GM23338 (cell line): ENCODE measurements at regions not wholly inside any gene's neighbourhood (a gene's known extent, or its start where the extent isn't known, plus 50 kb on each side); places are given as distances from the start of the nearest gene placed in this dataset.

Experiments
- CTCF ChIP-seq, 2 experiments: fragments of 200-600 bp in 1 of 2; sonication (generic) in 1 of 2; conservative IDR thresholded peaks; 2 replicates each; pipeline versions ENCODE4 v1.5.1 to v1.6.1; 2016 to 2017; ENCODE audit warnings: antibody characterized with exemption in 2 of 2, low read depth in 2 of 2, mild to moderate bottlenecking in 2 of 2, moderate library complexity in 1 of 2
- EZH2 ChIP-seq: fragments of 200-600 bp; sonication (generic); IDR thresholded peaks from one replicate; pipeline ENCODE4 v1.8.0; 2017; ENCODE audit warnings: antibody characterized with exemption, mild to moderate bottlenecking, low read depth; ENCODE audit not compliant: unreplicated experiment
- EZH2phosphoT487 ChIP-seq: fragments of 200-600 bp; sonication (generic); IDR thresholded peaks from one replicate; pipeline ENCODE4 v1.8.1; 2018; ENCODE audit warnings: antibody characterized with exemption; ENCODE audit not compliant: unreplicated experiment
- REST ChIP-seq: IDR thresholded peaks from one replicate; pipeline ENCODE4 v1.6.1; 2018; ENCODE audit warnings: antibody characterized with exemption; ENCODE audit not compliant: unreplicated experiment
- STAT1 ChIP-seq: IDR thresholded peaks from one replicate; pipeline ENCODE4 v1.6.1; 2016; ENCODE audit warnings: antibody characterized with exemption; ENCODE audit not compliant: unreplicated experiment
- ZNF114 ChIP-seq: fragments of 250-450 bp; sonication (Bioruptor Pico); IDR thresholded peaks from 2 replicates; pipeline ENCODE4 v1.5.0; 2020; ENCODE audit warnings: mild to moderate bottlenecking, moderate library complexity
- ZNF331 ChIP-seq: fragments of 250-450 bp; sonication (Bioruptor Pico); IDR thresholded peaks from 2 replicates; pipeline ENCODE4 v1.5.0; 2020; ENCODE audit warnings: low read depth, mild to moderate bottlenecking, moderate library complexity

GRCh38 chr17:79458356-79458755 is 152.5 kb downstream of the RBFOX3 start:
- TF ChIP-seq CTCF (conservative IDR thresholded peaks at IDR 0.05; ENCODE audit: low read depth in 2 of 2) (no peak), EZH2 (no peak), REST (no peak), ZNF331 (CRISPR knock-in tag) (no peak), STAT1 (no peak), EZH2phosphoT487 (no peak), ZNF114 (CRISPR knock-in tag) (no peak)
